ENCODE measurements at regions not wholly inside any gene's neighbourhood (a gene's known extent, or its start where the extent isn't known, plus 50 kb on each side); places are given as distances from the start of the nearest gene placed in this dataset.

DNA sequence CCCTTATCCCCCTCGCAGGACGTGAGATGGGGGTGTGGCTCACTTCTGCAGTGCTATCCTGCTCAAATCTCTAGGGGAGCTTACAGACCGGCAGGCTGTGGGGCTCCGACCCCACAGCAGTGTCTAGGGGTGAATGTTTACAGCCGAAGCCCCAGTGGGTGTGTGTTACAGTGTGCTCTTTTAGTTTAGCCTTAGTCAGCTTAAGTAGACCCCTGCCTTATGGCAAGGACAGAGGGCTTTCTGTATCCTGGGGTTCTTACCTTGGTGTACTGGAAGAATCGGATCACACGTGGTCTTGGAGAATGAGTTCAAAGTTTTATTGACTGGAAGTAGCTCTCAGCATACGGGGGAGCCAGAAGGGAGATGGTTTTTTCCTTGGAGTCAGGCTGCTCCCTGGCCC, 348.2 kb upstream of the GYPC start:
- WGBS (ENCODE audit: insufficient coverage), result 76% methylated on average over 7 of the region's 8 CpGs
- no peak for TF ChIP-seq EZH2 (IDR thresholded peaks at IDR 0.05; ENCODE audit: borderline replicate concordance, insufficient read depth, low read depth, low read length, poor library complexity, severe bottlenecking)
- TF ChIP-seq, protein P1, sequence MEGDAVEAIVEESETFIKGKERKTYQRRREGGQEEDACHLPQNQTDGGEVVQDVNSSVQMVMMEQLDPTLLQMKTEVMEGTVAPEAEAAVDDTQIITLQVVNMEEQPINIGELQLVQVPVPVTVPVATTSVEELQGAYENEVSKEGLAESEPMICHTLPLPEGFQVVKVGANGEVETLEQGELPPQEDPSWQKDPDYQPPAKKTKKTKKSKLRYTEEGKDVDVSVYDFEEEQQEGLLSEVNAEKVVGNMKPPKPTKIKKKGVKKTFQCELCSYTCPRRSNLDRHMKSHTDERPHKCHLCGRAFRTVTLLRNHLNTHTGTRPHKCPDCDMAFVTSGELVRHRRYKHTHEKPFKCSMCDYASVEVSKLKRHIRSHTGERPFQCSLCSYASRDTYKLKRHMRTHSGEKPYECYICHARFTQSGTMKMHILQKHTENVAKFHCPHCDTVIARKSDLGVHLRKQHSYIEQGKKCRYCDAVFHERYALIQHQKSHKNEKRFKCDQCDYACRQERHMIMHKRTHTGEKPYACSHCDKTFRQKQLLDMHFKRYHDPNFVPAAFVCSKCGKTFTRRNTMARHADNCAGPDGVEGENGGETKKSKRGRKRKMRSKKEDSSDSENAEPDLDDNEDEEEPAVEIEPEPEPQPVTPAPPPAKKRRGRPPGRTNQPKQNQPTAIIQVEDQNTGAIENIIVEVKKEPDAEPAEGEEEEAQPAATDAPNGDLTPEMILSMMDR (IDR thresholded peaks at IDR 0.05), result no peak
- Mint-ChIP-seq H3K9me3 (ENCODE audit: insufficient read depth) (no peaks in the 10 kb centered on the region), H3K4me3 (no peak overlapping the region), H3K27ac (no peak overlapping the region), H3K27me3 (no peaks in the 10 kb centered on the region), H3K4me1 (no peaks in the 10 kb centered on the region)
- H3K36me3 ChIP-seq (replicated peaks in 1 of 2; ENCODE audit: control extremely low read depth in 1 of 2, control insufficient read depth in 1 of 2, extremely low read depth in 1 of 2, insufficient read depth in 2 of 2, low read length in 1 of 2), result no peaks in the 10 kb centered on the region
- DNase-seq, result no peak
- H3K27me3 ChIP-seq (replicated peaks in 1 of 4; ENCODE audit: control extremely low read depth in 1 of 4, control insufficient read depth in 3 of 4, insufficient read depth in 4 of 4, low read length in 3 of 4), result no peaks in the 10 kb centered on the region
- no peak overlapping the region for H3K4me2 ChIP-seq (replicated peaks; ENCODE audit: low read depth, low read length, poor library complexity, severe bottlenecking)
- intact Hi-C loops (cut with micrococcal nuclease), result no loop called here
- H3K79me2 ChIP-seq (ENCODE audit: control insufficient read depth, insufficient read depth, low read length), result no peaks in the 10 kb centered on the region
- H3K9ac ChIP-seq (ENCODE audit: low read length), result no peak overlapping the region
- ChIA-PET POLR2A (no interaction called here), CTCF (no interaction called here)
- H3K9me3 ChIP-seq (ENCODE audit: control extremely low read depth in 1 of 3, control insufficient read depth in 2 of 3, insufficient read depth in 1 of 3, low read length in 2 of 3), result no peaks in the 10 kb centered on the region
- no peak overlapping the region for H2AFZ ChIP-seq (ENCODE audit: insufficient read depth, low read depth, low read length, poor library complexity, severe bottlenecking)
- no peak for ATAC-seq (ENCODE audit: low read depth)
- no peak overlapping the region for H3K27ac ChIP-seq (ENCODE audit: low read length in 2 of 2)
- H3K4me1 ChIP-seq (ENCODE audit: control insufficient read depth in 2 of 2, insufficient read depth in 2 of 2, low read length in 2 of 2), result no peaks in the 10 kb centered on the region
- no peaks in the 10 kb centered on the region for H4K20me1 ChIP-seq (ENCODE audit: control insufficient read depth, insufficient read depth, low read length, poor library complexity, severe bottlenecking)
- no peak overlapping the region for H3K4me3 ChIP-seq (ENCODE audit: control extremely low read depth in 1 of 5, extremely low read depth in 1 of 5, insufficient read depth in 1 of 5, low read depth in 2 of 5, low read length in 4 of 5)

DNA sequence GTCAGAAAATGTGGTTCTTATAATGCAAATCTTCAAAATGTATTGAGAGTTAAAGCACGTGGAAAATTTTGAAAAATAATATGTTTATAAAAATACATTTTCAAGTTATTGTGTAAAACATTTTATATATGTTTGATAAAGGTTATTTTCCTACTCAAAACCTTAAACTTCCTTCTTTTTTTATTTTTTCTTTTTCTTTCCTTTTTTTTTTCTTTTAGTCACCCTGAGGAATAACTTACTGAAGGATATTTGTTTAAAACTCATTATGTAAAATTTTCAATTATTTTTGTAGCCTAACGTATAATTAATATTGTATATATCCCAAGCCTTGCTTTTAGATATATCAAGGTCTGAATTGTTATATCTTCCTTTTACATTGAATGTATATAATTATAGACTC, 346.8 kb upstream of the GYPC start:
- intact Hi-C loops (cut with micrococcal nuclease), result no loop called here
- POLR2A ChIA-PET, result no interaction called here
- H3K27ac Mint-ChIP-seq, result no peak overlapping the region

More for the DNA sequence above, 346.8 kb upstream of the GYPC start:
- no peak for TF ChIP-seq EZH2 (IDR thresholded peaks at IDR 0.05; ENCODE audit: borderline replicate concordance, insufficient read depth, low read depth, low read length, poor library complexity, severe bottlenecking)
- TF ChIP-seq, protein P1 (IDR thresholded peaks at IDR 0.05), result no peak
- WGBS (ENCODE audit: insufficient coverage), result no CpG with 5 or more reads among the region's 2 CpGs
- Mint-ChIP-seq H3K4me3 (no peak overlapping the region), H3K9me3 (ENCODE audit: insufficient read depth) (no peaks in the 10 kb centered on the region), H3K4me1 (no peaks in the 10 kb centered on the region), H3K27me3 (no peaks in the 10 kb centered on the region)
- H3K27me3 ChIP-seq (replicated peaks in 1 of 4; ENCODE audit: control extremely low read depth in 1 of 4, control insufficient read depth in 3 of 4, insufficient read depth in 4 of 4, low read length in 3 of 4), result no peaks in the 10 kb centered on the region
- CTCF ChIA-PET, result no interaction called here
- H3K36me3 ChIP-seq (replicated peaks in 1 of 2; ENCODE audit: control extremely low read depth in 1 of 2, control insufficient read depth in 1 of 2, extremely low read depth in 1 of 2, insufficient read depth in 2 of 2, low read length in 1 of 2), result no peaks in the 10 kb centered on the region
- H4K20me1 ChIP-seq (ENCODE audit: control insufficient read depth, insufficient read depth, low read length, poor library complexity, severe bottlenecking), result no peaks in the 10 kb centered on the region
- ATAC-seq (ENCODE audit: low read depth) (no peak), DNase-seq (no peak)
- no peak overlapping the region for H3K4me3 ChIP-seq (ENCODE audit: control extremely low read depth in 1 of 5, extremely low read depth in 1 of 5, insufficient read depth in 1 of 5, low read depth in 2 of 5, low read length in 4 of 5)
- H3K4me2 ChIP-seq (replicated peaks; ENCODE audit: low read depth, low read length, poor library complexity, severe bottlenecking), result no peak overlapping the region
- H2AFZ ChIP-seq (ENCODE audit: insufficient read depth, low read depth, low read length, poor library complexity, severe bottlenecking), result no peak overlapping the region
- no peaks in the 10 kb centered on the region for H3K79me2 ChIP-seq (ENCODE audit: control insufficient read depth, insufficient read depth, low read length)
- no peaks in the 10 kb centered on the region for H3K4me1 ChIP-seq (ENCODE audit: control insufficient read depth in 2 of 2, insufficient read depth in 2 of 2, low read length in 2 of 2)
- no peak overlapping the region for H3K9ac ChIP-seq (ENCODE audit: low read length)
- no peaks in the 10 kb centered on the region for H3K9me3 ChIP-seq (ENCODE audit: control extremely low read depth in 1 of 3, control insufficient read depth in 2 of 3, insufficient read depth in 1 of 3, low read length in 2 of 3)
- H3K27ac ChIP-seq (ENCODE audit: low read length in 2 of 2), result no peak overlapping the region
